Suprapubic skin (tissue), 4 donors: ENCODE measurements at regions not wholly inside any gene's neighbourhood (a gene's known extent, or its start where the extent isn't known, plus 50 kb on each side); places are given as distances from the start of the nearest gene placed in this dataset.

Source experiments
- CTCF ChIP-seq, 2 donors: fragments of 200-600 bp in 1 of 2; fragments of 450-650 bp in 1 of 2; sonication (generic) in 1 of 2; IDR thresholded peaks; one replicate each; pipeline ENCODE4 v1.5.1; 2016 to 2019; ENCODE audit warnings: antibody characterized with exemption in 2 of 2, mild to moderate bottlenecking in 1 of 2, moderate library complexity in 1 of 2
- POLR2A ChIP-seq, 2 donors: fragments of 450-650 bp; IDR thresholded peaks; one replicate each; pipeline ENCODE4 v1.6.1; 2017; ENCODE audit warnings: antibody characterized with exemption in 2 of 2, mild to moderate bottlenecking in 2 of 2, moderate library complexity in 2 of 2
- POLR2AphosphoS5 ChIP-seq, 3 donors: sonication (generic); formaldehyde crosslinking; IDR thresholded peaks; one replicate each; pipeline ENCODE4 v1.6.1; 2017; ENCODE audit warnings: antibody characterized with exemption in 3 of 3

- TF ChIP-seq CTCF (IDR thresholded peaks at IDR 0.05) (no peak), POLR2A (IDR thresholded peaks at IDR 0.05) (no peak), POLR2AphosphoS5 (IDR thresholded peaks at IDR 0.05) (no peak)
These were observed 310.9 kb upstream of the NEBL start for GRCh38 chr10:21207852-21208646.
